Right lobe of liver (tissue), 4 donors: ENCODE measurements at regions not wholly inside any gene's neighbourhood (a gene's known extent, or its start where the extent isn't known, plus 50 kb on each side); places are given as distances from the start of the nearest gene placed in this dataset.

Source experiments
- CTCF ChIP-seq, 4 donors: fragments of 200-600 bp in 3 of 4; fragments of 450-650 bp in 1 of 4; IDR thresholded peaks; one replicate each; pipeline versions ENCODE4 v1.5.1 to v1.8.0; 2016 to 2022; ENCODE audit warnings: antibody characterized with exemption in 4 of 4, mild to moderate bottlenecking in 2 of 4
- POLR2A ChIP-seq: fragments of 450-650 bp; IDR thresholded peaks from one replicate; pipeline ENCODE4 v1.6.1; 2017; ENCODE audit warnings: antibody characterized with exemption, mild to moderate bottlenecking
- donor health status: DM: no; HTN: no; CAD: no.
- donor health status: DM: no; HTN: no; CAD: no.
- donor health status: DM: no; HTN: yes; CAD: no.

- TF ChIP-seq CTCF (IDR thresholded peaks at IDR 0.05) (no peak), POLR2A (no peak)
Observed at GRCh38 chr22:27310966-27311697, 490.4 kb downstream of the MN1 start.
